GM18868 (cell line): ENCODE measurements at regions not wholly inside any gene's neighbourhood (a gene's known extent, or its start where the extent isn't known, plus 50 kb on each side); places are given as distances from the start of the nearest gene placed in this dataset.
"Not testable (repeated sequence)": the region's sequence is repeated elsewhere in the genome, so short reads cannot be mapped to it uniquely, and the experiment has no call there.

ENCODE experiments used
- ATAC-seq: cut with Tn5 transposase; IDR thresholded peaks from one replicate; pipeline ENCODE4 v1.9.1; 2021; ENCODE audit warnings: mild to moderate bottlenecking, moderate library complexity; ENCODE audit not compliant: unreplicated experiment

DNA sequence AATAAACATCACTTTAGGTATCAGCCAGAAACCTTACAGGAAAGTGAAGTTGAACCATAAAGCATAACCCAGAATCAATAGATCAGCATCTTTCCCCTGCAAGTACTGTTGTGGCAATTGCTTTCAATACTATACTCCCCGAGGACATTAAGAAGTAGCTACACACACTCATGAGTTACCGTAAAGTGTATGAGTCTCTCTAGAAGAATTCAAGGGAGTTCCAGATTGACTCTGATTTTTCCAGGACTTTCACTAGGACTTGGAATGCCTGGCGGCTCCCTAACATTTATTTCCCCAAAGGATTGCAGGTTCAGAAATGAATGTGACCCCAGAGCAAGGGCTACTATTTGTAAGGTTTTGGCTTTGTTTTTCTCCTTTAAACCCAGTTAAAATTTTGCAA, 465.4 kb upstream of the MDGA2 start:
- no peak for ATAC-seq

DNA sequence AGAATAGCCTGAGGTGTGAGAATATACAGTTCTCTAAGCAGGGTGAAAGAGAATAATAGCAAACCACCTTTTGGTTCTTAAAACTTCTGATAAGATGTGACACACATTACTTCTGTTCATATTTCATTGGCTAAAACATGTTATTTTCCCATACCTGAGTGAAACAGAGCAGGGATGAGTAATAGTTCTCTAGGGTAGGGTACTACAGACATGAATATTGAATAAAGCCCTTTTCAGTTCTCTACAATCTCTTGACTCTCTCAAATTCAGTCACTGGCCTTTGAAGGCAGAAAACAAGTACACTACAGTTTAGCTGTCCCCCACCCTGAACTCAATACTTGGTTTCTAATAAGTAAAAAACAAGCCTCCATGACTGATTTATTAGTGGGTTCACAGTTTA, 454.1 kb upstream of the MDGA2 start:
- ATAC-seq: no peak

DNA sequence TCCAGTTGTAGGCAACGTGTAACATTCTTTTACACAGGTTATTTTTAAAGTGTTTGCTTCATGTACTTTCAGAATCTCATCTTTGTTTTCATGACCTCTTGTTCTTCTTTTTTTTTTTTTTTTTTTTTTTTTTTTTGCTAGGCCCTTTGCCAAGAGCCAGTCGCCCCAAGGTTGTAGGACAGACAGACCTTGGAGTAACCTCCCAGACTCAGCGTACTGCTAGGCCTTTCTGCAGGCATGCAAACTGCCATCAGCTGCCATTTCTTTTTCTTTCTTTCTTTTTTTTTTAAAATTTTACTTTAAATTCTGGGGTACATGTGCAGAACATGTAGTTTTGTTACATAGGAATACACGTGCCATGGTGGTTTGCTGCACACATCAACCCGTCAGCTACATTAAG, 452.3 kb upstream of the MDGA2 start:
- no peak for ATAC-seq

DNA sequence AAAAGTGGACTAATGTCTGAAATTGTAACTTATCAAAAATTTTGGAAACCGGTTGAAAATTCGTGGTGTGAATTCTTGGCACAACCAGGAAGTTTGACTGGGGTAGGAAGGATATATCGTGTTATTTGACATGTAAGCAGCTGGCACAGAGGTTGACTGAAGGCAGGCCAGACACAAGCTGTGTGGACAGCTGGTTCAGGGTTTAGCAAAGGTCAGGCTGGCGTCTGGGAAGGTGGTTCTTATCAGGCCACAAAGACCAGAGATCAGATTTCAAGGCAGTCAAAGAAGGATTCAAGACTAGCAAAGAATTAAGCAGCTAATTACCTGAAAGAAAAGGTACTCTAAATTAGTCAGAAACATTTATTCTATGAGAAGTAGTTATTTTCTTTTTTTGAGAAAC, 450.2 kb upstream of the MDGA2 start:
- no peak for ATAC-seq

DNA sequence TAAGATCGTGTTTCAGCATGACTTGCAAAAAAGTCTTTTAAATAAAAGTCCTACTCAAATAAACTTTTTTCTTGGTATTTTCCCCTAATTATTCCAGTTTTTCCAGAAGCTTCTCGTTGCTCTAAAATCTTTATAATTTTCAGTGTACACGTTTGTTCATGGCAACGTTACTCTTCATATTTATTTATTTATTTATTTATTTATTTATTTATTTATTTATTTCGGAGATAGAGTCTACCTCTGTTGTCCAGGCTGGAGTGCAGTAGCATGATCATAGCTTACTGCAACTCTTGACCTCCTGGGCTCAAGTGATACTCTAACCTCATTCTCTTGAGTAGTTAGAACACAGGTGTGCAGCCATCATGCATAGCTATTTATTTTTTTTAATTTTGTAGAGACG, 438.3 kb upstream of the MDGA2 start:
- ATAC-seq: no peak

DNA sequence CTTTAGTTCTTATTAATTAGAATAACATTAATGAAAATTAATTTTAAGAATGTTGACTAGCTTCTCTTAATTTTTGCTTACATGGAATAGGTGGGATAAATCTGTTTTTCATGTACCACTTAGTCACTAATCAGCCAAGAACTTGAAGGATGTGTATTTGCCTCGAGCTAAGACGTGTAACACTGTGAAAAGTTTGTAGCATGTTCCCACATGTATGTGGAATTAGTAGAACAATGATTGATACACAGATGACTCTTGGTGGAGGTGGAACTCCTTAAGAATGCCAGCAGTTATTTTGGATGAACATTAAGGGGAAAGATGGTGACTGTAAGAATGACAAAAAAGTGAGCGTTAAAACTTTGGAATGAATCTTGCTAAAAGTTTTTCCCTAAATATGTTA, 435.7 kb upstream of the MDGA2 start:
- ATAC-seq: no peak

DNA sequence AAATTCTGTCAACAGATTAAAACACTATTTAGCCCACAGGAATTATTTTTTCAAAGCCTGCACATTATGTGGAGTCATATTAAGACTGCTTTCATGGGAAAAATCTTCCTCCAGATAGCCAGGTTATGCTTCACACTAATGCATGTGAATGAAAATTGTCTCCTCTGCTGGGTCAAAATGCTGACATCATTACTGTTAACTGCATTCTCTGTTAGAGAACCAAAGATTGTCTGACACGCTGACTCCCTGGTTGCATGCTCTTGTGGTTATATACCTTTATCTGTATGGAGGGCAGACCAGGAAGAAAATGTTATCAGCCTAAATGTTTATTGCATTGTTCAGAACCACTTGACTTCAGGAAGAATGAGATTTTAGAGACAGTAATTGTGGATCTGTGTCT, 432.2 kb upstream of the MDGA2 start:
- ATAC-seq: no peak

DNA sequence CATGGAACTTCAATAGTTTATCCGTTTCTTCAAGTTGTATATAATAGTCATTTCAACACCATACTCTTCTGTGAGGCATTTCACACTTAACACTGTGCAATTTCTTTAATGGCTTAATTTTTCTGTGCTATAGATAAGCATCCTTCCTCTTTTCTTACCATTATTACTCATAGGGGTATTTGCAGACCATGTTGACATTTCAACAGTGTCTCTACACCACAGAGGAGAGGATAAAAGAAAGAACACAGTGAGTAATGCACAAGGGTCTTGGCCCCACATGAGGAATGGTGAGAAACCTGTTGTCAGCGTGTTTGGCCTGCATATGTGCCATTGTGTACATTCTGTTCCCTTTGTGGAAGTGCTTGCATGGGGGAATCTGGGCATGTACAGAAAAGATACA, 421.5 kb upstream of the MDGA2 start:
- ATAC-seq: peak; percentile 81

DNA sequence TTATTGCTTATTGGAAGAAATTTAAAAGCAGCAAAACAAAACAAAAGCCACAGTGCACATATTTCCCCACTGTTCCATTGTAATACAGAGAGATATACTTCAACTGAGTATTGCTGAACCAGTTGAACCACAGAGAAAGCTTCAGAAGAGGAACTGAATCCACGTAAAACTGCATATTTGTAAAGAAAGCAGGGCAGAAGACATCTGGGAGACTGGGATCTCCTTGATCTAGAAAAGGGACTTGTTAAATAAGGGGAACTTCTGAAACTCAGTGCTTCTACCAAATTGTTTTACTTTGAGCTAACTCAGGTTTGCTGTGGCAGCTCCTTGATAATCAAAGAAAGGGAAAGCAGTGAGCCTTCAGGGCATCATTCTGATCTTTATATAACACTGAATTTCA, 411.1 kb upstream of the MDGA2 start:
- no peak for ATAC-seq

DNA sequence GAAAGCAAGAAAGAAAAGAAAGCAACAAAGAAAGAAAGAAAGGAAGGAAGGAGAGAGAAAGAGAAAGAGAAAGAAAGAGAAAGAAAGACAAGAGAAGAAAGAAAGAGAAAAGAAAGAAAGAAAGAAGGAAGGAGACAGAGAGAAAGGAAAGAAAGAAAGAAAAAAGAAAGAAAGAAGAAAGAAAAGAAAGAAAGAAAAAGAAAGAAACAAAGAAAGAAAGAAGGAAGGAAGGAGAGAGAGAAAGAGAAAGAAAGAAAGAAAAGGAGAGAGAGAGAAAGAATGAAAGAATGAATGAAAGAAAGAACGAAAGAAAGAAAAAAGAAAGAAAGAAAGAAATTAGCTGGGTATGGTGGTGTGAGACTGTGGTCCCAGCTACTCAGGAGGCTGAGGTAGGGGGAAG, 400.1 kb upstream of the MDGA2 start:
- no peak for ATAC-seq

DNA sequence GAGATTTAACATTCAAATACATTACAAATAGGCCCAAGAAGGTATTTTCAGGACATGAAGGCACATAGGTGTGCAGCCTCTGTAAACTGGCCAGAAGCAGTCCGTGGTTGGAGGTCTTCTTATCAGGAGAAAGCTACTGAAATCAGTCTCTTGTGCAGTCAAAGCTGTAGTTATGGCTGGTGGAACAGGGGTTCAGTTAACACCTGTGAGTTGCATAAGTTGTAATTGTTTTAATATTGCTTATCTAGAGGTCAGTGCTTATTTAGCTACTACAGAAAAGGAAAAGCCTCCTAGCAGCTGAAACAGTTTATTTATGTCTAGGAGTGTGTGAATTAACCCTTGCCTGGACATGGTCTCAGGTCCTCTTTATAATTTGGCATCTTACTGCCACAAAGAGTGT, 377.6 kb upstream of the MDGA2 start:
- ATAC-seq: no peak

DNA sequence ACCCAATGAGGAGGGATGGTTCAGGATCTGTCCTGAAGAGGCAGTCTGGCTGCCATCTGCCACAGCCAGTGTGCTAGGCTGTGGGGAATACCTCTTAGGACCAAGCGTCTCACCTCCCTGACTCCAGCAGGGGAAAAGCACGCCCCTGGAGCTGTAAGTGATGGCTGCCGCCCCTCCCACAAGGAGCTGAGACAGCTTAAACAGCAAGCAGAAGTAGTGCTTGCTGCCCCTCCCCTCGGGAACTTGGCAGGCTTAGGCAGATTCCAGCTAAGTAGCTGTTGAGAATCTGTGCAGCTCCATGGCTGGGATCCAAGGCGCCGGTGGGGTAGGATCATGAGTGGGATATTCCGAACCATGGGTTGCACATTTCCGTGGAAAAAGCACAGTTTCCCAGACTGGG, 360.4 kb upstream of the MDGA2 start:
- ATAC-seq: no peak

DNA sequence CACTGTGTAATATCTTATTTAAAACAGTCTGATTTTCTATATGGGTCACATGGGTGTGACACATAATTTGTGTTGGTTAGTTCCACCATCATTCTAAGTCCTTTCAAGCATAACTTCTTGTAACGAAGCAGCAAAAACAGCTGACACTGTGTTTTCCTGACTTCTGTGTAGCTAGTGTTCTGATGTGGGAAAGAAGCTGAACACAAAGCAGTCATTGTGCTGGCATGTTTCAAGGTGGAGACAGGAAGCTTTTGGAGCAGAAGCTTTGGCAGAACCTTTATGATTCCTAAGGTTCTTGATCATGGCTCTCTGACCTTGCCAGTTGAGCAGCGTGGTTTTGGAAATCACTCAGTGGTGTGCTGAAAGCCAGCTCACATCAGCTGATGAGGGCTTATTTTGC, 351.7 kb upstream of the MDGA2 start:
- ATAC-seq: no peak

DNA sequence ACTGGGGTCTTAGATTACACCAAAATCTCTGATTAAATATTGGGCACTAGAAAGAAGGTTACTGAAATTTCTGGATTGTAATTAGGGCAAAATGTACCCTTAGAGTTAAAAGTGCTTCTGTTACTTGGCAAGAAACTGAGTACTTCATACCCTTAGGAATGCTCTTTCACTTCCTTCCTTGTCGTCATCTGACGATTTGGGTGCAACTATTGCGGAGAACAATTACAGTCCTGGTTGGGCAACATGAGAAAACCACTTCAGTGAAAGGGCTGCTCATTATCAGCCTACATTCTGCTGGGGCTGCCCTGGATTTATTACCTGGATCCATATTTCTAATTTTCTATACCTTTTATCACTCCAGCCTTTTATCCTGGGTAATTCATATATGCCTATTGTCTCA, 348.5 kb upstream of the MDGA2 start:
- no peak for ATAC-seq

DNA sequence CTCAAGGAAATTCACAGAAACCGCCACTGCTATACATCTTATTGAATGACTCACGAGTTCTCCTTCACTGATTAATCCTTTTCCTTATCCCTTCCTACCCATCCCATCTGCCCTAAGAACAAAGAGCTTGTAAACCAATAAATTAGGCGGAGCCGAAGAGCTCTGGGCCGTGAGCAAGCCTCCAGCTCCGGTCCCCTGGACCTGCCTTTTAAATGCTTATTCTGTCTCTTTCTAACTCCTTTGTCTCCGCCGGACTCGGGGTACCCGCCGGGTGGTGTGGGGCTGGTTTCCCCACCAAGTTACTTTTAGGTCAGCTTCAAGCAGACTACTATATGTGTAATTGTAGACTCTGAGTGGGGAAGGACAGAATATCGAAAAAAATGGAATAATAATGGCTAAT, 336.1 kb upstream of the MDGA2 start:
- ATAC-seq: not testable (repeated sequence)

DNA sequence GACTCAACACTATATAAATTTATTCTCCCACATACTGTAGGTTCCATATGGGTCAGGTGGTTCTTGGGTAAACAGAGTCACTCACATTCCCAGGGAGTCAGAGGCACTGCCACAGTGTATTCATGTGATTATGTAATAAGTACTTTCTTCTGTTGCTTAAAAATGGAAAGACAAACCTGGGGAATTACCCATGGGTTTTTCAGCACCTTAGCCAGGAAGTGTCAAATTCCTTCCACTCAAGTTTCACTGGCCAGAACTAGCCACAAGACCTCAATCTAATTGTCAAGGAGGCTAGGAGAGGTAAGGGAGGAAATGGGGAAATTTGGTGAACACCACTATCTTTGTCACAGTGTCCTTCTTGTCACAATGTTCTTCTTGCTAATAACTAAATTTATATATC, 333.2 kb upstream of the MDGA2 start:
- ATAC-seq: peak; percentile 83

DNA sequence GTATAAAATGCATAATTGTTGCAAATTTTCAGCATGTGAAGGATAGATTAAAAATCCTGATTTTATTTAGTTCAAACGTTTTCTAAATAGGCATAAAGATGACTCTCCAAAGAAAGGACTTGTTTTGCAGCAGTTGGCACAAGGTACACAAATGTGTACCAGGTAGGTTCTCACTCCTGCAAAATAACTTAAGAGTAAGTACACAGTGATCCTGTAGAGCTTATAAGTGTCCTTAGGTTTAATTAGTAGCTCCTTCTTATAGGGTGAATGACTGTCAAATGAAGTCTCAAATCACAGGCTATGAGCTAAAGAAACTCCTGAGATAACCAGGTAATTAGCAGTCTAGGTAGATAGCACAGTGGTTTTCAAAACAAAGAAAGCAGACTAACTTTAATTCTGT, 330.6 kb upstream of the MDGA2 start:
- ATAC-seq: no peak

DNA sequence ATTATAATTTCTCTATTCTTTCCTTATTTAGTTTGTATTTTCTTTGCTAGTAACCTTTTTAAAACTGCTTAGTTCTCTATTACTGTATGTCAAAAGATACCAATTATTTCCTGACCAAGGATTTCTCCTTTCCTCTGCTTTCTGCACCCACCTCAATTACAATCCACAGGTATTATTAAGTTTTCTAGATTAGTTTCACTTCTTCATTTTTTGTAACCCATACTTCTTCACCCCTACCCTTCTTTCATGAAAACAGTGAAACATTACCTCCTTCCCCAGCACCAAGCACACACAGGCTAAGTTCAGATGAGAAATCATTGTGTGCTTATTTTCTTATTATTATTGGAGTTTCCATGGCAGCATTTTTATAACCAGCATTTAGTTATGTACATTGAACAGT, 318.5 kb upstream of the MDGA2 start:
- ATAC-seq: peak; percentile 54

DNA sequence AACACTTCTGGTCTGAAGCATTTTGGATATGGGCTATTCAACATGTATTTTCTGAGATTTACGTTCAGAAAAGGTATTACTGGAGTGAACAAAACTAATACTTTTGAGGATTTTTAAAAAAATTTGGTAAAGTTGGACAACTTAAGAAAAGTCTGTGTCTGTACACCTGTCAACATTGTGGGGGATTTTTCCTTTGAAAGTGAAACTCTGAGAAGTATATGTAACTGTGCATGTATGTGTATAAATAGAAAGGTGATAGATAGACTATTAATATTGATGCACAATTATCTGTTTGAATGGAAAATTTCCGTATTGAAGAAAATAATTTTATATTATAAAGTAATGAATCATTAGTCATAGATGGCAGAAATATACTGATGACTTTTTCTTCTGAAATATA, 312.8 kb upstream of the MDGA2 start:
- peak; percentile 83 for ATAC-seq

DNA sequence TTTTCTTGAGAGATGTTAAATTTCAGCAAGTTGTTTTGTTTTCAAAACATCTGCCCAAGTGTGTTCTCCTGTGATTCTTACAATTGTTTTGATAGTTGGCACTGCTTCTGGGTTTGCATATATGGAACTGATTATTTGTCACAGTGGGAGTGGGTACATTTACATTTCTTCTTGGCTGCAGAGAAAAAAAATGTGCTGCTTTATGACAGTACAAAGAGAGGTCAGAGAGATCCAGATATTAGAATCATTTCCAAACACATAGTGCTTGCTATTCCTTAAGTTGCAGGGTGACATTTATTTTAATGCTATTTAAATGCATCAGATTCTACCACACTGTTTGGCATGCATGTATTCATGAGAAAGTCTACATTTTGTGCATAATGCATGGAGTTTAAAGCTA, 303.5 kb upstream of the MDGA2 start:
- no peak for ATAC-seq

DNA sequence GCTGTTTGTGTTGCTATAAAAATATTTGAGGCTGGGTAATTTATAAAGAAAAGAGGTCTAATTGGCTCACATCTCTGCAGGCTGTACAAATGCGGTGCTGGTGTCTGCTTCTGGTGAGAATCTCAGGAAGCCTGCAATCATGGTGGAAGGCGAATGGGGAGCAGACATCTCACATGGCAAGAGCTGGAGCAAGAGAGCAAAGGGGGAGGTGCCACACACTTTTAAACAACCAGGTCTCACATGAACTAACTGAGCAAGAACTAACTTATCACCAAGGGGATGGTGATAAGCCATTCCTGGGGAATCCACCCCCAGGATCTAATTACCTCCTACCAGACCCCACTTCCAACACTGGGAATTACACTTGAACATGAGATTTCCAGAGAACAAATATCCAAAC, 300.7 kb upstream of the MDGA2 start:
- no peak for ATAC-seq

DNA sequence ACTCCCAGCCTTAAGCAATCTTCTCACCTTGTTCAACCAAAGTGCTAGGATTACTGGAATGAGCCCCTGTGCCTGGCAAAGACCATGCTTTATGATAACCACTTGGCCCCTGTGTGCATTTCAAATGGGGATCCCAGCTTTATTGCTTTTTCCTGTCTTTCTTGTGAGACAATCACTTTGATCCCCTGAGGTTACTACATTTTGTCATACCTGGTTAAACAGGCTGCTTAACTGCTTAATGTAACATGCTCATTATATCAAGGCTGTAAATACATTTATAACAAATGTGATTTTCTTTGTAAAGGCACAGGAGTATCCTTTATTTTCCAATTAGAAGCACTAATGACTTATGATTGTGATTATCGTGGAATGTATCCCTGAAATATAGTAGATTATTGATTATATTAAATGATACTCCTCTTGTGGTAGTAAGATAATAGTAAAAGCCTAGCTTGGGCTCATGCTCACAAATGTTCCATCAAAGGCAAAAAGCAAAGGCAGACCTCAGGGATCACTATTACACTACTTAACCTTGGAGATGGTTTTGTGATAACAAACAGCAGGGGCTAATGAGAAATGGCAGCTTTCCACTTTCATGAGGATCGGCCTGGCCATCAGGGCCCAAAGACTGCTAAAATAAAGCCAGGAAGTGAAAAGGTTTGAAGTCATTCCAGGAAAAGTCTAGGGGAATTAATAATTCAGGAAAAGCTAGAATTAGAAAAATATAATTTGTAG, 290.8 kb upstream of the MDGA2 start:
- no peak for ATAC-seq

DNA sequence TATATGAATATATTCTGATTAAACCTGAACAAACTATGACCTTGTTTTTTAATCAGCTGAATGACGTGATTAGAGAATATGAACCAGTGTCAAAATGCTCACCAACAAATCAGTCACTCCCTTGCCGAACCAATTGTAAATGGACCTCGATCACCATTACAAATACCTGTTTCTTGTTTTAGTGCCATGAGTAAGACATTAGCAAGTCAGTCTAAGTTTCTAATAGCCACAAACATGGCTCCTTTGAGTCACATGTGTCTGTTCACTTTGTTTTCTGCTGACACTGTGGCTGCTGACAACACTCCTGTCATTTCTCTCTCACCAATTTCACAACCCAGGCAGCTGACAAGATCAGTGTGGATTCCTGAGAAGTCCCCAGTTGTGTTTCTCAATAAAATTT, 286.2 kb upstream of the MDGA2 start:
- ATAC-seq: no peak
